ENCODE measurements at regions not wholly inside any gene's neighbourhood (a gene's known extent, or its start where the extent isn't known, plus 50 kb on each side); places are given as distances from the start of the nearest gene placed in this dataset.

DNA sequence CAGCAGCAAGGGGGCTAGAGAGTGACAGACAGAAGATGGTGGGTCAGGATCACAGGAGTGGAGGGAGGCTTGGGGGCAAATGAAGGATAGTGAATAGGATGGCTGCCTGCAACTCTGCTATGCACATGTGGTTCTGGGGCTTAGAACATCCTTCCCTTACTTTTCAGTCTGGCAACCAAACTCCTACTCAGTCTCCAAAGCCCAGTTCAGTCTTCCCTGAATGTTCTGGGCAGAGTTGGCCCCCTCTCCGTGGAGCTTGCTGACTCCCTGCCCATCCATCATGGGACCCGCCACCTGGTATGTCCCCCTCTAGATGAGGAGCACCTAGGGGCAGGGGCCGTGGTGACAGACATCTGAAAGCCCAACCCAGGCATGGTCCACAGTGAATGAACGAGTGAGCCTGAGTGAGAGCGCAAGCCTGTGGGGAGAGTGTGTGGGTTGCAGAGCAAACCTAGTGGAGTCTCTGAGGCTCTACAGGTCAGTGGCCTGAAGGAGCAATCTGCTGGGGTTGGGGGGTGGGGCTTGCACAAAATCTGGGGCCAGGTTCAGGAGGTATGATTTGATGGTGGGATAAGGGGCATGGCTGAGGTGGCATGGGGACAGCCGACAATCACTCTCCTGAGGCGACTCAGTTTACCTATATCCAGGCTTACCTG is 180.6 kb downstream of the FGF18 start:
- Mint-ChIP-seq H3K36me3 (ENCODE audit: unreplicated experiment) (peaks cover 10% of the 10 kb centered on the region), H3K4me1 (ENCODE audit: low read depth, unreplicated experiment) (peaks cover 14% of the 10 kb centered on the region), H3K27ac (ENCODE audit: unreplicated experiment) (peak overlapping the region; percentile 40), H3K4me3 (ENCODE audit: unreplicated experiment) (no peak overlapping the region), H3K9me3 (ENCODE audit: unreplicated experiment) (peaks cover 6% of the 10 kb centered on the region), H3K27me3 (ENCODE audit: unreplicated experiment) (peaks cover 9% of the 10 kb centered on the region)
- TF ChIP-seq, protein P1, sequence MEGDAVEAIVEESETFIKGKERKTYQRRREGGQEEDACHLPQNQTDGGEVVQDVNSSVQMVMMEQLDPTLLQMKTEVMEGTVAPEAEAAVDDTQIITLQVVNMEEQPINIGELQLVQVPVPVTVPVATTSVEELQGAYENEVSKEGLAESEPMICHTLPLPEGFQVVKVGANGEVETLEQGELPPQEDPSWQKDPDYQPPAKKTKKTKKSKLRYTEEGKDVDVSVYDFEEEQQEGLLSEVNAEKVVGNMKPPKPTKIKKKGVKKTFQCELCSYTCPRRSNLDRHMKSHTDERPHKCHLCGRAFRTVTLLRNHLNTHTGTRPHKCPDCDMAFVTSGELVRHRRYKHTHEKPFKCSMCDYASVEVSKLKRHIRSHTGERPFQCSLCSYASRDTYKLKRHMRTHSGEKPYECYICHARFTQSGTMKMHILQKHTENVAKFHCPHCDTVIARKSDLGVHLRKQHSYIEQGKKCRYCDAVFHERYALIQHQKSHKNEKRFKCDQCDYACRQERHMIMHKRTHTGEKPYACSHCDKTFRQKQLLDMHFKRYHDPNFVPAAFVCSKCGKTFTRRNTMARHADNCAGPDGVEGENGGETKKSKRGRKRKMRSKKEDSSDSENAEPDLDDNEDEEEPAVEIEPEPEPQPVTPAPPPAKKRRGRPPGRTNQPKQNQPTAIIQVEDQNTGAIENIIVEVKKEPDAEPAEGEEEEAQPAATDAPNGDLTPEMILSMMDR (IDR thresholded peaks at IDR 0.05; ENCODE audit: partially characterized antibody, unreplicated experiment): no peak
- no peak for DNase-seq

DNA sequence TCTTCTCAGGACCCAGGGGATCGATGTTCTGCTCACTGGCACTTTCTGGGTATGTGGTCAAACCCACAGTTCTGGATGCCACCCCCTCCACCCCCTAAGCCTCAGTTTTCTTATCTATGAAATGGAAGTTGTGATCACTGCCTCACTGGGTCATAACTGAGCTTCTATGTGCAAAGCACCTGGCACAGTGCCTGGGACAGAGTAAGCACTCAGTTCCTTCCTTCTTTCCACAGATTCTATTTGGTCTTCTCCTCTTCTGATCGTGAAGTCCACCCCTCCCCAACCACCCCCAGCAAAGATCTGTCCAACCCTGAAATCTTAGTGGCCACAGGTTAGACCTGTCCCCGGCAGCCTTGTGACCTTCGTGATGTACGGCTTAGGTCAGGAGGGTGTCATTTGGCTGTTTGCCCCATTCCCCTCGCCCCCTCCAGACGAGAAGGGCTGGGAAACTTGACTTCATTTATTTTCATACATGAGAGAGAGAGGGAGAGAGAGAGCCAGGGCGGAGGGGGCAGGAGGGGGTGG is 181.4 kb downstream of the FGF18 start:
- Mint-ChIP-seq H3K36me3 (ENCODE audit: unreplicated experiment) (peaks cover 10% of the 10 kb centered on the region), H3K27me3 (ENCODE audit: unreplicated experiment) (peaks cover 9% of the 10 kb centered on the region), H3K4me3 (ENCODE audit: unreplicated experiment) (no peak overlapping the region), H3K27ac (ENCODE audit: unreplicated experiment) (no peak overlapping the region), H3K4me1 (ENCODE audit: low read depth, unreplicated experiment) (peaks cover 14% of the 10 kb centered on the region), H3K9me3 (ENCODE audit: unreplicated experiment) (peaks cover 6% of the 10 kb centered on the region)
- TF ChIP-seq, protein P1 (IDR thresholded peaks at IDR 0.05; ENCODE audit: partially characterized antibody, unreplicated experiment): no peak
- no peak for DNase-seq

DNA sequence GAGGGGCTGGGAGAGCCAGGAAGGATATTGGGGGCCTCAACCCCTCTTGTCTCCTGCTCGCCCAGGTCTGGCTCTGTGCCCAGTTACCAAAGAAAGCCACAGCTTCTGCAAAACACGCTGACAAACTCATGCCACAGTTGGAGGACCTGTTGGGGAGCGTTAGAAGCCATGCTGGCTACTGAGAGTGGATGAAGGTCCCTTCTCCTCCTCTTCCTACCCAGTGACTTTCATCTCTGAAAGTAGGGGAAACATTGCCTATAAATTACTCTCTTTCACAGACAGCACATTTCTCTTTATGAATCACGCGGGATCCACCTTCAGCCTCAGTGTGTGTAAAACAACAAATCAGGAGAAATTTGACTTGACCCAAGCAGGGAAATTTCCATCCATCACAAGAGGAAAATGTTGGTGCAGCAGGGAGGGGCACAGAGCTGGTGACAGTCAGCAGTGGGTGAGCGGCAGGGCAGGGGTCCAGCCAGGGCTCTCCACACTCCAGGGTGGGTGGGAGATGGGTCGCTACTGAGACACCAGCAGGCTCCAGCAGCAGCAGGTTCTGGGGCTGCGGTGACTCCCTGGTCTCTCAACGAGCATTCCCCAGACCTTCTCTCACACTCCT is 181.9 kb downstream of the FGF18 start:
- Mint-ChIP-seq H3K36me3 (ENCODE audit: unreplicated experiment) (peaks cover 14% of the 10 kb centered on the region), H3K4me1 (ENCODE audit: low read depth, unreplicated experiment) (peaks cover 14% of the 10 kb centered on the region), H3K9me3 (ENCODE audit: unreplicated experiment) (peaks cover 6% of the 10 kb centered on the region), H3K27me3 (ENCODE audit: unreplicated experiment) (peaks cover 9% of the 10 kb centered on the region), H3K27ac (ENCODE audit: unreplicated experiment) (no peak overlapping the region), H3K4me3 (ENCODE audit: unreplicated experiment) (no peak overlapping the region)
- no peak for DNase-seq
- TF ChIP-seq, protein P1 (IDR thresholded peaks at IDR 0.05; ENCODE audit: partially characterized antibody, unreplicated experiment): no peak

DNA sequence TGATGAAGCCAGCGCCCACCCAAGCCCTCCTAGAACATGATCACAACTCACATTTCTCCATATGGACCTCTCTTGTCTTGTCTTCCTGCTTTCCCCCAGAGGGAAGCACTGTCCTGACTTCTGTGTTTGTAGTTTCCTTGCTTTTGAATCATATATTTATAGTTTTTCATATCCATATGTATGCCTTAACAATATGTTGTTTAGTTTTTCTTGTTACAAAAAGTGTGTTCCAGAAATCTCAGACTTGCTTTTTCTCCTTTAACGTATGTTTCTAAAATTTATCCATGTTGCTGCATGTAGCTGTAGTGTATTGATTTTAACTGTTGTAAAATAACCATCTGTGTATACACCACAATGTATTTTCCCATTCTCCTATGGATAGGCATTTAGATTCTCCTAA is 182.0 kb upstream of the SMIM23 start:
- H3K9me3 Mint-ChIP-seq (ENCODE audit: unreplicated experiment): peaks cover 4% of the 10 kb centered on the region
- TF ChIP-seq, protein P1 (IDR thresholded peaks at IDR 0.05; ENCODE audit: partially characterized antibody, unreplicated experiment): no peak
- no peak for DNase-seq
- H3K4me1 Mint-ChIP-seq (ENCODE audit: low read depth, unreplicated experiment): peaks cover 14% of the 10 kb centered on the region
- no peak overlapping the region for H3K4me3 Mint-ChIP-seq (ENCODE audit: unreplicated experiment)
- peaks cover 10% of the 10 kb centered on the region for H3K36me3 Mint-ChIP-seq (ENCODE audit: unreplicated experiment)
- no peak overlapping the region for H3K27ac Mint-ChIP-seq (ENCODE audit: unreplicated experiment)
- H3K27me3 Mint-ChIP-seq (ENCODE audit: unreplicated experiment): peaks cover 6% of the 10 kb centered on the region

DNA sequence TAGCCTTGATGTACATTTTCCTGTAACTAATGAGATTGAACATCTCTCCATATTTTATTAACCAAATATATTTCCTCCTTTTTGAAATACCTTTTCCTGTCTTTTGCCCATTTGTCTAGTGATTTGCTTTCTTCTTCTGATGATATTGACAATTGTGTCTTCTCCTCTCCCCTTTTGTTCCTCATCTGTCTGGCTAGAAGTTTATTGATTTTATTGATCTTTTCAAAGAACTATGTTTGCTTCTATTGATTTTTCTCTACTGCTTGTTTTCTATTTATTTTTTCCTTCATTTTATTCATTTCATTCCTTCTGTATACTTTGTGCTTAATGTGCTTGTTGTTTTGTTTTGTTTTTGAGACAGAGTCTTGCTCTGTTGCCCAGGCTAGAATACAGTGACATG is 181.4 kb upstream of the SMIM23 start:
- TF ChIP-seq, protein P1 (IDR thresholded peaks at IDR 0.05; ENCODE audit: partially characterized antibody, unreplicated experiment): no peak
- peaks cover 4% of the 10 kb centered on the region for H3K9me3 Mint-ChIP-seq (ENCODE audit: unreplicated experiment)
- peaks cover 15% of the 10 kb centered on the region for H3K36me3 Mint-ChIP-seq (ENCODE audit: unreplicated experiment)
- H3K27ac Mint-ChIP-seq (ENCODE audit: unreplicated experiment): peak overlapping the region; percentile 69
- H3K27me3 Mint-ChIP-seq (ENCODE audit: unreplicated experiment): peaks cover 8% of the 10 kb centered on the region
- H3K4me1 Mint-ChIP-seq (ENCODE audit: low read depth, unreplicated experiment): peaks cover 12% of the 10 kb centered on the region
- peak overlapping the region; percentile 48 for H3K4me3 Mint-ChIP-seq (ENCODE audit: unreplicated experiment)
- no peak for DNase-seq
